DMS 273 (cell line): ENCODE measurements at regions not wholly inside any gene's neighbourhood (a gene's known extent, or its start where the extent isn't known, plus 50 kb on each side); places are given as distances from the start of the nearest gene placed in this dataset.
"Not testable (repeated sequence)": the region's sequence is repeated elsewhere in the genome, so short reads cannot be mapped to it uniquely, and the experiment has no call there.

Source experiments
- DNase-seq: peaks from one replicate; lab custom pipeline; 2025; ENCODE audit not compliant: unreplicated experiment; lab: John Stamatoyannopoulos, UW

DNA sequence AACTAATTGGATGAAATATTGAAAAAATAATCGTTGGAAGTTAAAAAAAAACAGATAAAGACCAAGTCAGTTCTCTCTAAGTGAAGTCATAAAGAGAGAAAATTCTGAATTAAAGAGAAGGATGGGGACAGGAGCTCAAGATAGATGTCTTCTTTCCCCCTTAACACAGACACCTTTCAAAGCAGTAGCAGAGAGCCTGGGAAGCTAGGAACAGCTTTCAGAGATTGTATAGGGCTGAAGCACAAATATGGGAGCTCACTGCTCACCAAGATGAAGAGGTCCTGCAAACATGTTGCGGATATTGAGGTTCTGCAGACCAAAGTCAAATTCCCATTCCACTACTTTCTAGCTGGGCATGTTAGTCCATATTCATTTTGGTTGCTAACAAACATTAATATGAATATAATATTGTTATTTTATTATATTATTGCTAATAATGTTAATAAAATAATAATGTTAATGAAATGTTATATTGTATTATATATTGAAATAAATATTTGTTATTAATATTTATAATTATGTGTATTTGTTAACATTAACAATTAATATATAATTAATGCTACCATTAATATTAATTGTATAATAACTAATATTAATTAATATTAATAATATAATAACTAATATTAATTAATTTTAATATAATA lies 319.1 kb downstream of the OXSM start:
- no peak for DNase-seq

DNA sequence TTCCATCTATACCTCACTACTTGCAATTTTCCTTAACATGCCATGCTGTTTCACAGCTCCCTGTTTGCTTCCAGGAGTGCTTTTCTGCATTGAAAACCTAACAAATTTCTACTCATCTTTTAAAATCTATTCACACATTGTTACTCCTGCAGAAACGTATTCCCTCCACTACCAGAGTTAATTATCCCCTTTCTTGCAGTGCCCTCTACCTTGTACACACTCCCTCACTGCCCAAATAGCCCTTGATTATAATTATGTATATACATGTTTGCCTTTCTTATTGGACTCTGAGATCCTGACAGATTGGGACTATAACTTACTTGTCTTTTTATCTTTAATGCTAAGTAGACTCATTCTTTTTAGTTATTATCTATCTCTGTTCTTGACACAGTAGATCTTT lies 325.0 kb downstream of the OXSM start:
- no peak for DNase-seq

DNA sequence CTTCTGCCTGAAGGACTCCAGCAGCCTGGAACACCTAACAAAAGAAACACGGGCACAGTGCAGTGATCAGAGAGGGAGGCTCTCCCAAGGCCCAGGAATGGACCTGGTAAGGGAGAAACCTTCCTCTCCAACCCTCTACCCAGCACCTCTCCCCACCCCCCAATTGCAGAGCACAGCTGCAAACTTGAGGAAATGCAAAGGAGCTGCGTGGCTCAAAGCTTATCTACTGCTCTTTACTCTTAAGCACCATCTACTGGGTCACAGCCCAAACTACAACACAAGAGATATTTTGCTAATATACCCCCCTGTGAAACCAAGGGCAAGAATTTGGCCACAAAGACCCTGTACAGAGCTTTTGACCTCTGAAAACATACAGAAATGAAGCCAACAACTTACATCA lies 328.3 kb downstream of the OXSM start:
- DNase-seq, result peak; percentile 2

DNA sequence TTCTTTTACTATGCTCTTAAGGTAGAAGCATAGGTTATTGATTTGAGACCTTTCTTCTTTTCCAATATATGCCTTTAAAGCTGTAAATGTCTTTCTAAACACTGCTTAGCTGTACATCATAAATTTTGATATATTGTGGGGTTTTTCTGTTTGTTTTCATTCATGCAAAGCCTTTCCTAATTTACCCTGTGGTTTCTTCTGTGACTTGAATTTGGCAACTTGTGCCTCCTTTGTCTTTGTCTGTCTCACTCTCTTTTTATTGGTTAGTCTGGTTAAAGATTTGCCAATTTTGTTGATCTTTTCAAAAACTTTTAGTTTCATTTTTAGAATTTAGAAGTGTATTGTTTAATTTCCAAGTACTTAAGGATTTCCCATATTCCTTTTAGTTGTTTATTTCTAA lies 343.1 kb downstream of the OXSM start:
- DNase-seq, result no peak

DNA sequence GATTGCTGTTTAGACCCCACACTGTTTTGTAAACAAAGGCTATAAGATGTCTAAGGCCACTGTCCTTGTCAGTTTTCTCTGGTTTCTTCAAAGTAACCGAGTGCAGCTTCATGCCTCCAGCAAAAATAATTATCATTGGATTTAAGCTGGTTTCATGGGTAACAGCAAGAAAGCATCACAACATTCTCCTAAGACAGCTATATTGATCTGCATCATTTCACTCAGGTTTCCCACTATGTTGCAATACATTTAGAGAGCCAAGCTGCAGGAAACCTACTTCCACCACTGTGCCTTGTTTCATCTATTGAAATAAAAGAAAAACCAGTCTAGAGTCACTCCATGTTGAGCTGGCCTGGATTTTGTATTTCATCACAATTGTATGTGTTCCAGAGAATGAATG lies 351.4 kb downstream of the OXSM start:
- DNase-seq, result no peak

DNA sequence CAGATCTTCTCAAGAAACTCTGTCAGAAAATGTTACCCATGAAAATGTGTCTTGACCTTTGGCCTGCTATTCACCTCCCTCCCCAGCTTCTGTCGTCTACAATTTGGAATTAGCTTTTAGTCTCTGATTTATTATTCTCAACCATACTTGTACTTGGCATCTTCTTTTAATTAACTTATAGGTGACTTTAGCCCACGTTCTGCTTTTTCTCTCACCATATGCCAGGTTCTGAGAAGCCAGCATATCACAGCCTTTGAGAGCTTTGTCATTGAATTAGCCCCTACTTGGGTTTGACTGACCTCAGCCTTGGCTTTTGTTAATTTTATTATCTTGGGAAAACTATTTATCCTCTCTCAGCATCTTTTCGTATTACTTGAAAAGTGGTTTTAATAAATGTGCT lies 355.9 kb downstream of the OXSM start:
- DNase-seq, result no peak

DNA sequence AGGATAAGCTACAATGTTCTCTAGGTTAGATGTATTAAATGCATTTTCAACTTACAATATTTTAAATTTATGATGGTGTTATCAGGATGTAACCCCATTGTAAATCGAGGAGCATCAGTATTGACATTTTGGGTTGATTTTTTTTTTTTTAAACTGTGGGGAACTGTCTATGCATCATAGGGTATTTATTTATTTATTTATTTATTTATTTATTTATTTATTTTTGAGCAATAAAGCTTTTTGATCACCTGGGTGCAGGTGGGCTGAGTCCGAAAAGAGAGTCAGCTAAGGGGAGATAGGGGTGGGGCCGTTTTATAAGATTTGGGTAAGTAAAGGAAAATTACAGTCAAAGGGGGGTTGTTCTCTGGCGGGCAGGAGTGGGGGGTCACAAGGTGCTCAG lies 367.5 kb downstream of the OXSM start:
- DNase-seq, result not testable (repeated sequence)

DNA sequence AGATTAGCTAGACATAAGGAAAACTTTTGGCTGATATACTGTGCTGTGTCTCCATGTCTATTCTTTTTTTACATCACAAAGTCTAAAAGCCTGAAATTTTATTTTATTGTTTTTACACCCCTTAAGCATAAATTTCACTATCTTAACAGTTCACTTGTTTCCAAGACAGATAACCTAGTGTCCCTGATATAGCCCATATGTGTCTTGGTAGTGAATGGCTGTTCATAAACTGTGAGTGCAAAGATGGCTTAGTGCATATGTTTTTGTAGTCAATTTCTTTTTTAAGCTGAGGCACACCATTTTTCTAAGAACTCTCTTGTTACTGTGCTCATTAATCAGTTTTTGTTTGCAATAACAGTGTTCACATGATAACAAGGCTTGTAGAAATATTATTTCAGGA lies 381.1 kb downstream of the OXSM start:
- DNase-seq, result no peak

DNA sequence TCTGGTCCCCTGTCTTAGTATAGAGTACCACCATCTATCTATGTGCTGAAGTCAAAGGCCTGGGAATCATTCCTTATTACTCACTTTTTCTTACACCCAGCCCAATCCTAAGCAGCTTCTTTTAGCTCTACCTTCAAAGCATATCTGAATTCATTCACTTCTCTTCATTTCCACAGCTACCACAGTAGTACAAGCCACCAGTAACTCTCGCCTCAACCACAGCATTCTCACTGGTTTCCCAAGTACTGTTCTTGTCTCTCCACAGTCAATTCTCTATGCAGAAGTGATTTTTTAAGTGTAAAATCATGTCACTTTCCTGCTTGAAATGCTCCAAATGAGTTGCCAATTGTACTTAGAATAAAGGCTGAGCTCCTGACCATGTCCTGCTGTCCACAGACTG lies 401.7 kb downstream of the OXSM start:
- no peak for DNase-seq

DNA sequence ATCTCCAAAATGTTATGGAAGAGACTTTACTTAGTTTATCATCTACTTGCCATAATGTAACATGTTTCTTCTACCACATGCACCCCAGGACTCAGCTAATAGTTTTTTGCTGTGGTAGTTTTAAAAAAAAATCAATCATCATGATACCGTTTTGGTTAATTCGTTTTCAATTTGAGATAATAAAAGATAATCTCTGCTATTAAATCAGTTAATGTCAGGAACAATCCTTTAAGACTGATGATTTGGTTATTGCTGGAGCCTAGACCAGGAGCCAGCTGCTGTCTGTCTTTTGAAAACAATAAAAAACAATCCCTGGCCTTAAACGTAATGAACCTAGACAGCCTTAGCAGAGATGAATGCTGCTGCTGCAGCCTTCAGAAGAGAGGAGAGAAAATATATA lies 403.7 kb downstream of the OXSM start:
- no peak for DNase-seq

DNA sequence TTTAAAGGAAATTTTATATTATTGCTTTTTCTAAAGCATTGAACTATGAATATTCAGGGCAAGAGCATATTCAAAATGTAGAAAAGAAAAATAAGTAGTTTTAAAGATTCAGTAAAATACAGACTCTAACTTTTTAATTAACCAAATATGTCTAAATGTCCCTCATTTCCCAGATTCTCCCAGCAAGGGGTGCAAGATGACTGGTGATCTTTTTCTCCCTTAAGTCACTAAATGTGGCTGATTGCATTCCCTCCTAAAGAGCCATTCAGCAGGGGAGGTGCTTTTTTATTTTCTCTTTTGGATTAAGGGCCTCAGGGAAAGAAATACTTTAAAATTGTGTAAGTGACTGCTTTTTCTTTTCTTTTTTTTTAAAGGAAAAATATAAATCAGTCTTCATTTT lies 406.9 kb downstream of the OXSM start:
- DNase-seq, result no peak

DNA sequence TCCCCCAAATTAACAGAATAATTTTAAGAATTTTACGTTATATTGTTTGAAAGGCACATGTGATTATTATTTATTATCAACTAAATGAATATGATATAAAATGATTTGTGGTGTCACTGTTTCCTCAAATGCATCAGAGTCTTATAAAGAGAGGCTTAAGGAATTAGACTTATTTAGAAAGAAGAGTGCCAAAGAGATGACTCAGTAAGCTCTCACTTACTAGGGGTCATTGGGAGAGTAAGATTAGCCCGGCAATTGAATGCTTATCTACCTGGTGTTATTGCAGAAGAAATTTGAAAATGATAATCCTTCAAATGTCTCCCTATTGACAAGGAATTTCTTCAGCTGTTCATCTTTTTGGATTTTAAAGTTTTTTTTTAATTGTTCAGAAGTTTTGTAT lies 408.7 kb downstream of the OXSM start:
- DNase-seq, result no peak

DNA sequence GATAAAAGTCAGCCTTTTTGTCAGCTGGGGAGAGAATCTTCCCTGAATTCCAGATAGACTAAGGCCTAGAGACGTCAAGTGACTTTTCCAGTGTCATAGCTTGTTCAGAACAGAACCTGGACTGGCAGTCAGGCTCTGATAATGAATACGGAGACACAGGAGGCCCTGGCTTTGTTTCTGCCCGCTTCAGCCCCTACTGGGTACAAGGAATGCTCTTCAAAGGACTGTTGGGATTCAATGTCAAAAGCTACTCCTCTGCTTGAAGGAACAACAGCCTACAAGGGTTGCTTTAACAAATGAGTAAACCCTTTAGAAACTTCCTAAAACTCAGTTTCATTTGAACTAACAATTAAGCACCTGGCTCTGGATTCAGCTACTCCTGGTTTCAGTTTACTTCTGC lies 412.3 kb downstream of the OXSM start:
- DNase-seq, result no peak

DNA sequence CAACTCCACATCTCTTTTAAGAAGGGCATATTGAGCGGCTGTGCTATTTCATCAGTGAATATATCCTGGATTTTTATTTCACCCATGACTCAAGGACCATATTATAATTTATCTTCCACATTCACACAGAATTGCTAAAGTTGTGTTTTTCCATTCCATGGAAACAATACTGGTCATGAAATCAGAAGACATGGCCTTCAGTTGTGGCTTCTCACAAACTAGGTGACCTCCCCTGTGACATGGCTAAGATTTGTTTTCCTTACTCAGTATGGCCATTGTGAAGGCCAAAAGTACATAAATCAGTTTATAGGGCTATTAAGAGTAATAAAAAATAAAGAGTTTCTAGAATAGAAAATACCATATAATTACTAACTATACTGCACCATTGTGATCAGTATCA lies 415.6 kb downstream of the OXSM start:
- no peak for DNase-seq

DNA sequence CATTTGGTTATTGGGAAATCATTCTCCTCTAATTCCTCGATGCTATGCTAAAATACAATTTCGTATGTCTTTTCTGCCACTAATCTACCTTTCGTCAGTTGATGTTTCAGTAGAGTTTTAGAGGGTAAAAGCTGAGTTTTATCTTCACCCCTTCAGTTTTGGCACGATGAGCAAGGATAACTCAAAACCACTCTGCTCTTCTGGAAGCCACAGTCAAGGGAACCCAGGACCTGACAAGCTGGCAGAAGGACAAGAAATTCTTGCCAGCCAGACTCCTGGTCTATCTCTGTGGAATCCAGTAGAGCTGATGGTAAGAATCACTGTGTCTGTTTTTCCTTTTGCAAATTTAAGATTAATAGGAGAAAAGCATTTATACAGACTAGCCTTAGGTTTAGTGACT lies 414.4 kb upstream of the LRRC3B start:
- no peak for DNase-seq

DNA sequence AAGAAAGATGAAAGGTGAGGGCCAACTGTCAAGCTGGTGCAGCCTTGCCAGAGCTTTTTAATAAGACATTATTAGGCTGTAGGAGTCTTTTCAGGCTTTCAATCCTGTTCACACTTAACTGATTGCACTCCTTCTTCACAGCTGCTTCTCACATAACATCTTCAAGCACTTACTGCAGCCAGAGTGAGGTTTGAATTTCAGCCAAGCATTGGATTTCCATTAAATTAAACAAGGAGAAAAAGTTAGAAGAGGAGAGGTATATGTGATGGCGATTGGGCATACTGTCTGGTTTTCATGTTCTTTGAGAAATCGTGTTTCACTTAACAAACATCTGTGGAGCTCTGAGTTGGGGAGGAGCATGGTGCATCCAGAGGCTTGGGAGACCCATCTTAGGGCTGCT lies 392.8 kb upstream of the LRRC3B start:
- no peak for DNase-seq

DNA sequence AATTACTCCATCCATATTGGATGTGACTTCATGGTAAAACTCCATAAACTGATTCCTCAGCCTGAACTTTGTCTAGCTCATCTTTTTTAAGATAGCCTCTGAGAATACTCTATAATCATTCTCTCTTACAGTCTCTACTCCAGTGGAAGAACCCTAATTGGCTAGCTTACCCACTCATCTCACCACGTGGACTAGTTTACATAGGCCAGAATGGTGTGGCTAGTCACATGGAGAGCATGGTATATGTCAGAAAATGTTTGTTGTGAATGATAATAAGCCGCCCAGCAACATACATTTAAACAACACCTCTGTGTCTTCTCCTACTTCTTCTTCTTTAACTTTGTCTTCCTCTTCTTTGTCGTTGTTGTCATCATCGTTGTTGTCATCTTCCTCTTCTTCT lies 389.2 kb upstream of the LRRC3B start:
- no peak for DNase-seq

DNA sequence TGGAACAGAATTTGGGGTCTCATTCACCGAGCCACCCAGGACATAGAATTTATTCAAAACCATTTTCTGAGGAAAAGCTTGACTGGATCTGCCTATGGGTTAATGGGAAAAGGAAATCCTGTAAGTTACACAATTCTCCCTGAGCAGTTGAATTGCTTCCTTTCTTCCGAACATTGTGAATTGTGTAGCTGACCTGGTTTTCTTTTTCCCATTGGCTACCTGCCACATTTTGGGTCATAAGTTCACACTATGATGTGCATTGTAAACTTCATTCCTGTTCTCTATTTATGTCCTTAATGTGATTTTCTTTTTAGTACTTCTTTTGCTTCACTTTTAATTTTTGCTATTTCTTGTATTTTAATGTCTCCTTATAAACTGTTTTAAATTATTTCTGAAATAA lies 386.0 kb upstream of the LRRC3B start:
- no peak for DNase-seq

DNA sequence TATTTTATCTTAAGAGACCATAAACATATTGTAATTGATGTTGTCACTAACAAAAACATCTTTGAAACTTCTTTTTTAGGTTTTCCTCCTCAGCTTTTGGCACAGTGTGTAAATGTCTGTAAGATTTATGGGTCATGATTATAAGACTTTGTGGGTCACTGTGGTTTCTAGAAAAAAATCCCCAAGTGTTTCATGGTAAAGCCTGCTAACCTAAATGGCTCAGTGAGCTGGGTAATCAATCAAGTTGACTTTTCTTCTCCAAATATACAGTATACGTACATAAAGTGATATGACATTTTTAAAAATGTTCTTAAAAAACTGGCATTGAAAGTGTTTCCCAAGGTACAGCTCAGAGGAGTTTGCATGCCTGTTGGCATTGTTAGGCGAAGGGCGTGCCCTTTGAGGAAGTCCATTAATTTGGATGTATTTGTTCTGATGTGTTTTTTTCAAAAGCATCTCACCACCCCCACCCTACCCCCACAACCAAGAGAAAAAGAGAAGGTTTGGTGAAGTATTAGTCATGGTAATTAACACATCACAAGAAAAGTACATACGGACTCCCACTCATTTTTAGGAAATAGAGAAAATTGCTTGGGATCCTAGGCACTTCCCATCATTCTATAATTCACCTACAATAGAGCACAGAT lies 385.4 kb upstream of the LRRC3B start:
- no peak for DNase-seq

DNA sequence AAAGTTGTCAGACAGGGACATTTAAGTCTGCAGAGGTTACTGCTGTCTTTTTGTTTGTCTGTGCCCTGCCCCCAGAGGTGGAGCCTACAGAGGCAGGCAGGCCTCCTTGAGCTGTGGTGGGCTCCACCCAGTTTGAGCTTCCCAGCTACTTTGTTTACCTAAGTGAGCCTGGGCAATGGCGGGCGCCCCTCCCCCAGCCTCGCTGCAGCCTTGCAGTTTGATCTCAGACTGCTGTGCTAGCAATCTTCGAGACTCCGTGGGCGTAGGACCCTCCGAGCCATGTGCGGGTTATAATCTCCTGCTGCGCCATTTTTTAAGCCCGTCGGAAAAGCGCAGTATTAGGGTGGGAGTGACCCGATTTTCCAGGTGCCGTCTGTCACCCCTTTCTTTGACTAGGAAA lies 378.0 kb upstream of the LRRC3B start:
- not testable (repeated sequence) for DNase-seq

DNA sequence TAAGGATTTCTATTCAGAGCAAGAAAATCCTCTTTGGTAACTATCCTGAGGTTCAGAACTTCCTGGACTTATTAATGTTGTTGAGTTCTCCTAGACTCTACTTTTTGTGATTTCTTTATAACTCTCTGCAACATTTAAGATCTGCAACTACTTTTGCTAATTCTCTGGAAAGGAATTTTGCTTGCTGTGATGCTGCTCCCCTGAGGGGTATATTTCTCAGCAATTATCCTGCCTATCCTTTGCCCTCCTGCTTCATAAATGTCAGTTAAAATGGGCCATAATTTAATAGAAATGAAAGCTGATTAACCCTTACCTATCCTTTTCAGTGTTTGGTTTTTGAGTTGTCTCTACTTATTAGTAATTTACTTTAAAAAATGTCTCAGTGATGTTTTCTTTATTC lies 377.3 kb upstream of the LRRC3B start:
- DNase-seq, result no peak

DNA sequence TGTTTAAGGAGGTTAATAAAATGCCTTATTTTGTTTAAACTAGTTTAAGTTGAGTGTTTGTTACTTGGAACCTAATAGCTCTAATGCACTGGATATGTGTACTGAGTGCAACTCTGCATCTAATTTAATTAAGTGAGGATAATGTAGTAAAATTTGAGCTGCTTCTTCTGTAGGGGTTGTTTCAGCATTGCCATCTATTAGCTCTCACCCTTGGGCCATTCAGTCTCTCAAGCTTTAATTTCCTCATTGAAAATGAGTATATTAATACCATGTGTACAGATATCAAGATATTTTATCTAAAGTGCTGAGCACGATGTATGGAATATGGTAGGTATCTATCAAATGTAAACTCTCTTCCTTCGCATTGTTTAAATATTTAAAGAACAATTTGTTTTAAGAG lies 375.7 kb upstream of the LRRC3B start:
- DNase-seq, result no peak

DNA sequence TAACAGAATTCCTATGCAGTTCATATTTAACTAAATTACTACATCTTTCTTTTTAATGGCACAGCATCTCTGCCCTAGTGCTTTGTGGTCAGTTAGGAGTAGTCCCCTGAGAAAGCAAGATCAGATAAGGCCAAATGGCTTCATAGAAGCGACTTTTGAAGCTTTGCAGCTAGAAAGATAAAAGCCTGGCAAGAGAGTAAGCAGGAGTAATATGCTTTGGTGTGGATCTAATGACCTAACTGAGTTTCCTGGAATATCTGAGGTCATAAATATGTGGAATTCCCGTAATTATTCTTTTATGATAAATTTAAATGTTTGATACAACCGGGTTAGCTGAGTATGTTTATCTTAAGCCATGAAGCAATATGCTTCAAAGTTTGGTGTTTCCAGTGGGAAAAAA lies 374.9 kb upstream of the LRRC3B start:
- no peak for DNase-seq
